K562 (cell line): ENCODE measurements at regions not wholly inside any gene's neighbourhood (a gene's known extent, or its start where the extent isn't known, plus 50 kb on each side); places are given as distances from the start of the nearest gene placed in this dataset.

Experiments used
- ATAC-seq: fragments of 200-7000 bp; cut with Tn5 transposase; 3 replicates; pipeline ENCODE4 v1.9.1; 2020; ENCODE audit warnings: moderate library complexity
- BruUV-seq: library from RNA; stranded (reverse); fragments of 400-500 nt; replicated peaks from 2 replicates; lab custom pipeline; 2021; lab: Mats Ljungman, UMichigan
- CTCF ChIA-PET: fragments of 300-600 bp; formaldehyde crosslinking; extraction: SDS; loops from one replicate; lab custom pipeline; 2021; ENCODE audit warnings: low intra/inter-chr PET ratio; lab: Yijun Ruan, JAX
- POLR2A ChIA-PET: fragments of 300-600, 350-650 bp; sonication (Branson Sonifier 250); formaldehyde crosslinking; extraction: SDS; loops from one replicate; lab custom pipeline; 2021; ENCODE audit warnings: antibody characterized with exemption, inconsistent platforms; lab: Yijun Ruan, JAX
- DNase-seq, 4 experiments: peaks; one replicate each; pipeline versions ENCODE4 v3.0.0 to v3.0.0-alpha.2; 2011 to 2018; ENCODE audit warnings: low spot score in 3 of 4, mixed read lengths in 3 of 4; ENCODE audit errors: extremely low read depth in 1 of 4
- FAIRE-seq: peaks from 2 replicates; lab custom pipeline; 2011; peaks lifted over from hg19 to GRCh38; lab: Jason Lieb, UNC
- H2AFZ ChIP-seq: 2 replicates; pipeline ENCODE4 v1.6.0; 2011; ENCODE audit warnings: low read depth, low read length, control low read depth, inconsistent platforms
- H3K27ac ChIP-seq: fragments of 200-600 bp; 3 replicates; pipeline ENCODE4 v1.8.0; 2011; ENCODE audit warnings: low read depth, mild to moderate bottlenecking, control low read depth, inconsistent platforms, low read length, moderate library complexity, mixed read lengths; ENCODE audit errors: extremely low read depth
- H3K27me3 ChIP-seq, 2 experiments: fragments of 300-600 bp in 1 of 2; 2 replicates in 1 of 2; 3 replicates in 1 of 2; pipeline versions ENCODE4 v1.6.0 to v1.8.0; 2011; ENCODE audit warnings: inconsistent platforms in 2 of 2, low read length in 2 of 2, mild to moderate bottlenecking in 1 of 2, mixed read lengths in 1 of 2, moderate library complexity in 1 of 2; ENCODE audit not compliant: control insufficient read depth in 2 of 2, insufficient read depth in 2 of 2
- H3K36me3 ChIP-seq: fragments of 300-600 bp; 3 replicates; pipeline ENCODE4 v1.8.0; 2011; ENCODE audit warnings: mild to moderate bottlenecking, low read length, inconsistent platforms; ENCODE audit not compliant: control insufficient read depth, insufficient read depth
- H3K4me1 ChIP-seq, 2 experiments: fragments of 200-600 bp in 1 of 2; replicated peaks in 1 of 2; 2 replicates in 1 of 2; 3 replicates in 1 of 2; pipeline versions ENCODE4 v1.5.1 to v1.8.0; 2011; ENCODE audit warnings: inconsistent platforms in 2 of 2, low read length in 2 of 2, mild to moderate bottlenecking in 1 of 2, mixed read lengths in 1 of 2, moderate library complexity in 1 of 2; ENCODE audit not compliant: control insufficient read depth in 2 of 2, insufficient read depth in 2 of 2
- H3K4me2 ChIP-seq: 2 replicates; pipeline ENCODE4 v1.6.1; 2011; ENCODE audit warnings: low read length, control low read depth, inconsistent platforms, mixed read lengths; ENCODE audit not compliant: insufficient read depth
- H3K4me3 ChIP-seq: fragments of 200-600 bp; sonication (generic), shearing (Covaris generic); 2 replicates; pipeline ENCODE4 v1.5.1; 2016; ENCODE audit warnings: control low read depth, inconsistent platforms
- H3K79me2 ChIP-seq: fragments of 200-600 bp; 3 replicates; pipeline ENCODE4 v1.8.0; 2011; ENCODE audit warnings: low read length, inconsistent platforms; ENCODE audit not compliant: control insufficient read depth, insufficient read depth
- H3K9ac ChIP-seq, 2 experiments: 2 replicates each; pipeline versions ENCODE4 v1.6.0 to v1.6.1; 2011; ENCODE audit warnings: low read depth in 2 of 2, low read length in 2 of 2, control low read depth in 1 of 2, inconsistent platforms in 1 of 2, mild to moderate bottlenecking in 1 of 2, mixed read lengths in 1 of 2; ENCODE audit not compliant: insufficient read depth in 1 of 2
- H3K9me1 ChIP-seq: one replicate; pipeline ENCODE4 v1.6.0; 2011; ENCODE audit warnings: inconsistent platforms, mild to moderate bottlenecking, low read length, moderate library complexity; ENCODE audit not compliant: control insufficient read depth, insufficient read depth
- H3K9me3 ChIP-seq: replicated peaks from 2 replicates; pipeline ENCODE4 v1.5.1; 2011; ENCODE audit warnings: low read depth, low read length, inconsistent platforms; ENCODE audit not compliant: control insufficient read depth, insufficient read depth
- H4K20me1 ChIP-seq: replicated peaks from 2 replicates; pipeline ENCODE4 v1.6.1; 2011; ENCODE audit warnings: low read length, inconsistent platforms, mixed read lengths; ENCODE audit not compliant: control insufficient read depth, insufficient read depth
- ADNP ChIP-seq: fragments of 200-800 bp; sonication (Bioruptor generic); IDR thresholded peaks from 2 replicates; pipeline ENCODE4 v1.6.1; 2016; ENCODE audit warnings: missing genetic modification characterization, missing compliant biosample characterization
- BACH1 ChIP-seq: fragments of 200-800 bp; sonication (Bioruptor generic); IDR thresholded peaks from 2 replicates; pipeline ENCODE4 v1.6.1; 2016; ENCODE audit warnings: missing genetic modification characterization, missing compliant biosample characterization
- C11orf30 ChIP-seq: fragments of 450-650 bp; IDR thresholded peaks from 2 replicates; pipeline ENCODE4 v1.6.1; 2016; ENCODE audit warnings: low read depth, mild to moderate bottlenecking
- CBX2 ChIP-seq: fragments of 200-600 bp; sonication (generic); IDR thresholded peaks from one replicate; pipeline ENCODE4 v1.6.1; 2012; ENCODE audit warnings: mild to moderate bottlenecking, low read length, inconsistent platforms; ENCODE audit not compliant: insufficient read depth, poor library complexity, severe bottlenecking
- ESRRA ChIP-seq: fragments of 450-650 bp; IDR thresholded peaks from 2 replicates; pipeline ENCODE4 v1.6.1; 2014; ENCODE audit warnings: low read depth, mild to moderate bottlenecking, moderate library complexity, borderline replicate concordance
- HDAC3 ChIP-seq: fragments of 450-650 bp; IDR thresholded peaks from 2 replicates; pipeline ENCODE4 v1.6.1; 2018; ENCODE audit warnings: borderline replicate concordance, mild to moderate bottlenecking, moderate library complexity; ENCODE audit not compliant: partially characterized antibody
- HEY1 ChIP-seq: fragments of 250-450 bp; sonication (Bioruptor Pico); IDR thresholded peaks from 2 replicates; pipeline ENCODE4 v1.5.0; 2020; ENCODE audit warnings: mild to moderate bottlenecking, moderate library complexity, borderline replicate concordance
- MAFF ChIP-seq: IDR thresholded peaks from 2 replicates; pipeline ENCODE4 v1.6.1; 2012; ENCODE audit warnings: low read length, improper control_type of control experiment
- MAFG ChIP-seq: fragments of 450-650 bp; conservative IDR thresholded peaks from 2 replicates; pipeline ENCODE4 v1.6.1; 2016; ENCODE audit warnings: missing genetic modification characterization, missing compliant biosample characterization
- MAFK ChIP-seq: IDR thresholded peaks from 2 replicates; pipeline ENCODE4 v1.6.1; 2011; ENCODE audit warnings: low read length, improper control_type of control experiment
- MCM3 ChIP-seq: fragments of 450-650 bp; IDR thresholded peaks from 2 replicates; pipeline ENCODE4 v1.6.1; 2016
- NONO ChIP-seq, 2 experiments: fragments of 200-400 bp in 1 of 2; fragments of 450-650 bp in 1 of 2; formaldehyde crosslinking in 1 of 2; IDR thresholded peaks; 2 replicates each; pipeline ENCODE4 v1.6.1; 2017; ENCODE audit warnings: low read depth in 2 of 2, mild to moderate bottlenecking in 2 of 2, moderate library complexity in 2 of 2, low read length in 1 of 2
- PTTG1 ChIP-seq: fragments of 450-650 bp; IDR thresholded peaks from 2 replicates; pipeline ENCODE4 v1.6.1; 2016; ENCODE audit warnings: low read depth, mild to moderate bottlenecking, missing genetic modification characterization, missing compliant biosample characterization
- SIX5 ChIP-seq, 2 experiments: IDR thresholded peaks; 2 replicates each; pipeline ENCODE4 v1.6.1; 2011; ENCODE audit warnings: low read length in 2 of 2, borderline replicate concordance in 1 of 2, low read depth in 1 of 2, mild to moderate bottlenecking in 1 of 2, moderate library complexity in 1 of 2; ENCODE audit not compliant: insufficient read depth in 1 of 2
- ZNF316 ChIP-seq: fragments of 450-650 bp; IDR thresholded peaks from 2 replicates; pipeline ENCODE4 v1.6.1; 2016
- WGBS: fragments of 100-300 bp; shearing (Covaris generic); methylation state at CpG from one replicate; pipeline ENCODE4 v1.1.6; 2016; ENCODE audit warnings: low coverage, mixed read lengths; ENCODE audit not compliant: insufficient coverage; ENCODE audit errors: missing lambda C conversion rate; 5-methylcytosine and 5-hydroxymethylcytosine counted together
- in situ Hi-C: fragments of 300-500 bp; cut with MboI; formaldehyde crosslinking; loops from 4 replicates; pipeline ENCODE4 v1.15.0; 2018; ENCODE audit warnings: inconsistent platforms, mixed read lengths
- intact Hi-C: fragments of 100-400 bp; cut with micrococcal nuclease; formaldehyde crosslinking; loops from 2 replicates; pipeline ENCODE4 v1.14.2; 2022
- TF ChIP-seq, protein P1 (sequence below): fragments of 250-450 bp; sonication (Bioruptor Pico); IDR thresholded peaks from 2 replicates; pipeline ENCODE4 v1.9.0; 2021; ENCODE audit warnings: mild to moderate bottlenecking
- TF ChIP-seq, protein P2 (sequence below): fragments of 450-650 bp; formaldehyde crosslinking; IDR thresholded peaks from 2 replicates; pipeline ENCODE4 v1.4.0; 2020; ENCODE audit warnings: mild to moderate bottlenecking, moderate library complexity

DNA sequence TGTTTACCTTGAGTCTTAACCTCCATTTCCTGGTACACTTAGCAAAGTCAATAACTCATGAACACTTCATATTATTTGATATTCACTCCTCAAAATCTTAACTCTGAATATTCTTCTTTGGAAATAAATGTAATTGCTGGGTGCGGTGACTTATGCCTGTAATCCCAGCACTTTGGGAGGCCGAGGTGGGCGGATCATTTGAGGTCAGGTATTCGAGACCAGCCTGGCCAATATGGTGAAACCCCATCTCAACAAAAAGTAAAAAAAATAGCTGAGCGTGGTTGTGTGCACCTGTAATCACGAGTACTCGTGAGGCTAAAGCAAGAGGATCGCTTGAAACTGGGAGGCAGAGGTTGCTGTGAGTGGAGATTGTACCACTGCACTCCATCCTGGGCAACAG, 201.3 kb upstream of the DSEL start:
- TF ChIP-seq MCM3 (no peak), HDAC3 (no peak), ESRRA (no peak), HEY1 (no peak)
- TF ChIP-seq, protein P1, sequence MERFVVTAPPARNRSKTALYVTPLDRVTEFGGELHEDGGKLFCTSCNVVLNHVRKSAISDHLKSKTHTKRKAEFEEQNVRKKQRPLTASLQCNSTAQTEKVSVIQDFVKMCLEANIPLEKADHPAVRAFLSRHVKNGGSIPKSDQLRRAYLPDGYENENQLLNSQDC (CRISPR knock-in tag): no peak
- H3K27ac ChIP-seq: no peak overlapping the region
- no peaks in the 10 kb centered on the region for H3K9me3 ChIP-seq
- ATAC-seq (no peak), DNase-seq (no peak), FAIRE-seq (no peak)
- H3K4me2 ChIP-seq: no peak overlapping the region
- no peak overlapping the region for H2AFZ ChIP-seq
- no peaks in the 10 kb centered on the region for H3K79me2 ChIP-seq
- no peaks in the 10 kb centered on the region for H3K4me1 ChIP-seq
- intact Hi-C loops: no loop called here
- H4K20me1 ChIP-seq: no peaks in the 10 kb centered on the region
- H3K9ac ChIP-seq: no peak overlapping the region
- H3K36me3 ChIP-seq: no peaks in the 10 kb centered on the region
- H3K4me3 ChIP-seq: no peak overlapping the region
- POLR2A ChIA-PET: no interaction called here
- H3K27me3 ChIP-seq: no peaks in the 10 kb centered on the region
- in situ Hi-C loops: no loop called here
- WGBS: 1% methylated on average over 8 of the region's 8 CpGs
- CTCF ChIA-PET: no interaction called here
- no TSS peak for BruUV-seq
- H3K9me1 ChIP-seq: no peaks in the 10 kb centered on the region

DNA sequence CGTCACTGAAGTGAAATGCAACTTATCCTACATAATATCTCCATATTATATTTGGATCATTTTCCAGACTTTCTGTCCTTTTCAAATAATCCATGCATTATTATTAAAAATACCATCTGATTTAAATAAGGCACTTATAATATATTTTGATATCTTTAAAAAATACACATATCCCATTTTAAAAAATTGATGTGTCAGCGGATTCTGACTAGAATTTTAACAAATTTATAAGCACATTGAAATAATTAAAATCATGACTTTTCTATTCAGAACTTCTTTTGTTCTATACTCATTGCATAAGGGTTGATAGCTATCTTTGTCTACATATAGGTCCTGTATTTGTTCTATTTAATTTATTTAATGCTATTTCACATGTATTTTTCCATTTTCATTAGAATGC, 199.0 kb upstream of the DSEL start:
- no peak overlapping the region for H3K4me2 ChIP-seq
- 0% methylated on average over 2 of the region's 2 CpGs for WGBS
- H3K79me2 ChIP-seq: no peaks in the 10 kb centered on the region
- H3K36me3 ChIP-seq: no peaks in the 10 kb centered on the region
- no peak overlapping the region for H3K27ac ChIP-seq
- no peak for ATAC-seq
- ChIA-PET POLR2A (no interaction called here), CTCF (no interaction called here)
- no peak for DNase-seq
- intact Hi-C loops: no loop called here
- H3K4me3 ChIP-seq: no peak overlapping the region
- no peak overlapping the region for H3K9ac ChIP-seq
- BruUV-seq: no TSS peak
- no peak overlapping the region for H2AFZ ChIP-seq
- no peaks in the 10 kb centered on the region for H3K4me1 ChIP-seq
- no peaks in the 10 kb centered on the region for H4K20me1 ChIP-seq
- no peak for FAIRE-seq
- TF ChIP-seq ZNF316: peak; percentile 85
- no peak for TF ChIP-seq ADNP
- TF ChIP-seq MAFG (tag): peak; percentile 65
- no peak for TF ChIP-seq CBX2
- no peak for TF ChIP-seq NONO (IDR thresholded peaks at IDR 0.05; ENCODE audit: low read depth in 2 of 2, low read length in 1 of 2)
- TF ChIP-seq SIX5 (IDR thresholded peaks at IDR 0.05; ENCODE audit: borderline replicate concordance in 1 of 2, insufficient read depth in 1 of 2, low read depth in 1 of 2, low read length in 2 of 2): no peak
- peak; percentile 77; the same call in 1 of the 2 replicates for TF ChIP-seq MAFF
- TF ChIP-seq PTTG1: no peak
- TF ChIP-seq BACH1: no peak
- peak; percentile 66 for TF ChIP-seq C11orf30
- peak; percentile 87 for TF ChIP-seq MAFK
- TF ChIP-seq, protein P2, sequence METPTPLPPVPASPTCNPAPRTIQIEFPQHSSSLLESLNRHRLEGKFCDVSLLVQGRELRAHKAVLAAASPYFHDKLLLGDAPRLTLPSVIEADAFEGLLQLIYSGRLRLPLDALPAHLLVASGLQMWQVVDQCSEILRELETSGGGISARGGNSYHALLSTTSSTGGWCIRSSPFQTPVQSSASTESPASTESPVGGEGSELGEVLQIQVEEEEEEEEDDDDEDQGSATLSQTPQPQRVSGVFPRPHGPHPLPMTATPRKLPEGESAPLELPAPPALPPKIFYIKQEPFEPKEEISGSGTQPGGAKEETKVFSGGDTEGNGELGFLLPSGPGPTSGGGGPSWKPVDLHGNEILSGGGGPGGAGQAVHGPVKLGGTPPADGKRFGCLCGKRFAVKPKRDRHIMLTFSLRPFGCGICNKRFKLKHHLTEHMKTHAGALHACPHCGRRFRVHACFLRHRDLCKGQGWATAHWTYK (CRISPR knock-in tag): no peak
- no peaks in the 10 kb centered on the region for H3K9me3 ChIP-seq
- no peaks in the 10 kb centered on the region for H3K27me3 ChIP-seq
- H3K9me1 ChIP-seq: no peaks in the 10 kb centered on the region
- in situ Hi-C loops: no loop called here
